ENCODE measurements at regions not wholly inside any gene's neighbourhood (a gene's known extent, or its start where the extent isn't known, plus 50 kb on each side); places are given as distances from the start of the nearest gene placed in this dataset.

DNA sequence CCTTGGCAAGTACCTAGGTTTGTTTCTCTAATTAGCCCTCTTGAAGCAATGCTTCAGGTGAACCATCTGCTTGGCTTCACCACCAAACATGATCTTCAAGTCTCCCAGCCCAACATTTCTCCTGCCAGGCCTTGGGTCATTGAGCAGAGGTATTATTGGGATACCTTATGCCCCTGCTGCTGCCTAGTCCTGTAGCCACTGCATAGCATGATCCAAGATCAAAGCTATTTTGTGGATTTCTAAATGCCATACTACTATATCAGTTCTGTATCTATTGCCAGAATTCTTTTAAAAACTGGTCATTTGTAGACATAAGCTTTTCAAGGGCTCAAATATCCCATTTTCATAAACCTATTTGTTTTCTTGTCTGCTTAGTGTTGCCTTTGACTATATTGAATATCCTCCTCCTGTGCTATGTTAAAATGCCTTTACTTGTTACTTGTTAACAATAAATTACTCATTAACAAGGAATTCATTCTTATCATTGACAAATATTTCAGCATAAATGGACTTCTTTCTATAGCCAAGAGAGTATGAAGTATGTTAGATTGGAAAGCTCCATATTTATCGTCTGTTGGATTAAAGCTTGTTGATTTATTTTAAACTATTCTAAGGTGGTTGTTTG, 204.5 kb upstream of the RBBP8 start:
- no peak for TF ChIP-seq POLR2A (IDR thresholded peaks at IDR 0.05; ENCODE audit: borderline replicate concordance, extremely low read depth, insufficient read depth, insufficient read length)
- TF ChIP-seq SIN3A (IDR thresholded peaks at IDR 0.05; ENCODE audit: low read depth) = no peak
- TF ChIP-seq, protein P1, sequence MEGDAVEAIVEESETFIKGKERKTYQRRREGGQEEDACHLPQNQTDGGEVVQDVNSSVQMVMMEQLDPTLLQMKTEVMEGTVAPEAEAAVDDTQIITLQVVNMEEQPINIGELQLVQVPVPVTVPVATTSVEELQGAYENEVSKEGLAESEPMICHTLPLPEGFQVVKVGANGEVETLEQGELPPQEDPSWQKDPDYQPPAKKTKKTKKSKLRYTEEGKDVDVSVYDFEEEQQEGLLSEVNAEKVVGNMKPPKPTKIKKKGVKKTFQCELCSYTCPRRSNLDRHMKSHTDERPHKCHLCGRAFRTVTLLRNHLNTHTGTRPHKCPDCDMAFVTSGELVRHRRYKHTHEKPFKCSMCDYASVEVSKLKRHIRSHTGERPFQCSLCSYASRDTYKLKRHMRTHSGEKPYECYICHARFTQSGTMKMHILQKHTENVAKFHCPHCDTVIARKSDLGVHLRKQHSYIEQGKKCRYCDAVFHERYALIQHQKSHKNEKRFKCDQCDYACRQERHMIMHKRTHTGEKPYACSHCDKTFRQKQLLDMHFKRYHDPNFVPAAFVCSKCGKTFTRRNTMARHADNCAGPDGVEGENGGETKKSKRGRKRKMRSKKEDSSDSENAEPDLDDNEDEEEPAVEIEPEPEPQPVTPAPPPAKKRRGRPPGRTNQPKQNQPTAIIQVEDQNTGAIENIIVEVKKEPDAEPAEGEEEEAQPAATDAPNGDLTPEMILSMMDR (IDR thresholded peaks at IDR 0.05 in 2 of 3, conservative IDR thresholded peaks at IDR 0.05 in 1 of 3; ENCODE audit: borderline replicate concordance in 1 of 3, insufficient read depth in 1 of 3, low read depth in 2 of 3, low read length in 2 of 3) = no peak
- TF ChIP-seq, protein P2, sequence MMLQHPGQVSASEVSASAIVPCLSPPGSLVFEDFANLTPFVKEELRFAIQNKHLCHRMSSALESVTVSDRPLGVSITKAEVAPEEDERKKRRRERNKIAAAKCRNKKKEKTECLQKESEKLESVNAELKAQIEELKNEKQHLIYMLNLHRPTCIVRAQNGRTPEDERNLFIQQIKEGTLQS (IDR thresholded peaks at IDR 0.05) = no peak
- no peak for TF ChIP-seq POLR2AphosphoS5 (IDR thresholded peaks at IDR 0.05; ENCODE audit: low read depth, low read length)
- no peak for TF ChIP-seq CEBPB (IDR thresholded peaks at IDR 0.05; ENCODE audit: low read depth)

All from HCT116 (cell line).